Panc1 (cell line): ENCODE measurements at regions not wholly inside any gene's neighbourhood (a gene's known extent, or its start where the extent isn't known, plus 50 kb on each side); places are given as distances from the start of the nearest gene placed in this dataset.

ENCODE experiments used
- ATAC-seq: fragments of 200-7000 bp; cut with Tn5 transposase; 2 replicates; pipeline ENCODE4 v1.9.1; 2020; ENCODE audit warnings: mild to moderate bottlenecking, moderate library complexity
- BruUV-seq: library from RNA; stranded (reverse); fragments of 400-500 nt; replicated peaks from 2 replicates; lab custom pipeline; 2021; lab: Mats Ljungman, UMichigan
- CTCF ChIA-PET: fragments of 300-600 bp; sonication (Branson Sonifier 250); formaldehyde crosslinking; loops from one replicate; lab custom pipeline; 2022; ENCODE audit warnings: antibody characterized with exemption; lab: Charles Lee
- POLR2A ChIA-PET: fragments of 300-600 bp; sonication (Branson Sonifier 250); formaldehyde crosslinking; loops from one replicate; lab custom pipeline; 2022; ENCODE audit warnings: antibody characterized with exemption; lab: Charles Lee
- DNase-seq: peaks from one replicate; pipeline ENCODE4 v3.0.0-alpha.2; 2010; ENCODE audit warnings: low read depth, low spot score
- H3K27ac ChIP-seq: 2 replicates; pipeline ENCODE4 v1.5.1; 2011; ENCODE audit warnings: mild to moderate bottlenecking, low read length, inconsistent platforms
- H3K27me3 ChIP-seq: fragments of 200-500 bp; sonication (Bioruptor generic); 2 replicates; pipeline ENCODE4 v1.6.0; 2014; ENCODE audit warnings: low read length, inconsistent platforms; ENCODE audit not compliant: control insufficient read depth, insufficient read depth
- H3K36me3 ChIP-seq: fragments of 200-500 bp; sonication (Bioruptor generic); 2 replicates; pipeline ENCODE4 v1.5.1; 2014; ENCODE audit warnings: inconsistent platforms, mild to moderate bottlenecking, low read length, moderate library complexity; ENCODE audit not compliant: control insufficient read depth, insufficient read depth
- H3K4me1 ChIP-seq: 2 replicates; pipeline ENCODE4 v1.5.1; 2011; ENCODE audit warnings: inconsistent platforms, mild to moderate bottlenecking, low read length, moderate library complexity; ENCODE audit not compliant: control insufficient read depth, insufficient read depth
- H3K4me3 ChIP-seq, 2 experiments: 2 replicates each; pipeline ENCODE4 v1.5.1; 2011 to 2012; ENCODE audit warnings: low read depth in 2 of 2, low read length in 2 of 2, mild to moderate bottlenecking in 2 of 2, inconsistent platforms in 1 of 2, moderate library complexity in 1 of 2
- H3K9me3 ChIP-seq: fragments of 200-500 bp; sonication (Bioruptor generic); 2 replicates; pipeline ENCODE4 v1.5.1; 2014; ENCODE audit warnings: low read depth, mild to moderate bottlenecking, inconsistent platforms, low read length, moderate library complexity; ENCODE audit not compliant: control insufficient read depth, insufficient read depth
- CTCF ChIP-seq: fragments of 450-650 bp; IDR thresholded peaks from 2 replicates; pipeline ENCODE4 v1.5.1; 2017; ENCODE audit warnings: mild to moderate bottlenecking
- POLR2AphosphoS5 ChIP-seq: IDR thresholded peaks from 2 replicates; pipeline ENCODE4 v1.6.1; 2012; ENCODE audit warnings: mild to moderate bottlenecking, low read depth, low read length, moderate library complexity
- REST ChIP-seq, 2 experiments: IDR thresholded peaks; 2 replicates each; pipeline ENCODE4 v1.6.1; 2011 to 2012; ENCODE audit warnings: low read depth in 2 of 2, control low read depth in 1 of 2, low read length in 1 of 2, mild to moderate bottlenecking in 1 of 2, moderate library complexity in 1 of 2; ENCODE audit not compliant: insufficient read depth in 1 of 2
- SIN3A ChIP-seq: IDR thresholded peaks from 2 replicates; pipeline ENCODE4 v1.6.1; 2012; ENCODE audit warnings: low read depth, mild to moderate bottlenecking, low read length, moderate library complexity, borderline replicate concordance; ENCODE audit not compliant: insufficient read depth
- TCF7L2 ChIP-seq: IDR thresholded peaks from 2 replicates; pipeline ENCODE4 v1.6.1; 2011; ENCODE audit warnings: mild to moderate bottlenecking, low read depth, low read length, inconsistent platforms
- in situ Hi-C: cut with HindIII; loops from 2 replicates; pipeline ENCODE4 v1.10.0; 2016; ENCODE audit warnings: low sequenced_read_pairs, low pct_unique_long_range_greater_than_20kb
- intact Hi-C: fragments of 100-400 bp; cut with micrococcal nuclease; formaldehyde crosslinking; loops from one replicate; pipeline ENCODE4 v1.10.0; 2022; ENCODE audit not compliant: unreplicated experiment

GRCh38 chr14:49052521-49052920, 533.7 kb downstream of the RPS29 start:
- TF ChIP-seq SIN3A (no peak), TCF7L2 (no peak), POLR2AphosphoS5 (no peak)
- ATAC-seq (no peak), DNase-seq (no peak)
- ChIA-PET POLR2A (no interaction called here), CTCF (no interaction called here)
- no peaks in the 10 kb centered on the region for H3K27me3 ChIP-seq
- no peaks in the 10 kb centered on the region for H3K9me3 ChIP-seq
- H3K4me1 ChIP-seq = no peaks in the 10 kb centered on the region
- no TSS peak for BruUV-seq
- H3K27ac ChIP-seq = no peak overlapping the region
- in situ Hi-C loops = no loop called here
- H3K36me3 ChIP-seq = no peaks in the 10 kb centered on the region
- intact Hi-C loops = no loop called here
- no peak overlapping the region for H3K4me3 ChIP-seq

- intact Hi-C loops = no loop called here
- BruUV-seq = no TSS peak
Observed at GRCh38 chr14:49051328-49052060, 534.7 kb downstream of the RPS29 start.

More at GRCh38 chr14:49051328-49052060, 534.7 kb downstream of the RPS29 start:
- no peak for ATAC-seq
- H3K27me3 ChIP-seq = no peaks in the 10 kb centered on the region
- no peak for DNase-seq
- ChIA-PET CTCF (no interaction called here), POLR2A (no interaction called here)
- in situ Hi-C loops = no loop called here
- TF ChIP-seq TCF7L2 = no peak
- TF ChIP-seq REST (IDR thresholded peaks at IDR 0.05; ENCODE audit: insufficient read depth in 1 of 2, low read depth in 2 of 2, low read length in 1 of 2) = no peak
- no peak for TF ChIP-seq POLR2AphosphoS5
- no peak for TF ChIP-seq CTCF
- no peak for TF ChIP-seq SIN3A
- no peak overlapping the region for H3K4me3 ChIP-seq
- H3K36me3 ChIP-seq = no peaks in the 10 kb centered on the region
- H3K4me1 ChIP-seq = no peaks in the 10 kb centered on the region
- no peaks in the 10 kb centered on the region for H3K9me3 ChIP-seq
- H3K27ac ChIP-seq = no peak overlapping the region
